ENCODE measurements at regions not wholly inside any gene's neighbourhood (a gene's known extent, or its start where the extent isn't known, plus 50 kb on each side); places are given as distances from the start of the nearest gene placed in this dataset.
"Not testable (repeated sequence)": the region's sequence is repeated elsewhere in the genome, so short reads cannot be mapped to it uniquely, and the experiment has no call there.

GRCh38 chr5:122515210-122515609 is 203.2 kb downstream of the SNCAIP start:
- not testable (repeated sequence) for H3K27me3 ChIP-seq (ENCODE audit: control insufficient read depth in 3 of 3, insufficient read depth in 3 of 3, low read length in 3 of 3); H3K4me3 ChIP-seq (ENCODE audit: low read depth in 1 of 3, low read length in 3 of 3); FAIRE-seq; H3K27ac ChIP-seq (ENCODE audit: low read depth in 1 of 3, low read length in 2 of 3); H3K9me3 ChIP-seq (ENCODE audit: control insufficient read depth in 2 of 2, insufficient read depth in 1 of 2, low read depth in 1 of 2, low read length in 1 of 2); DNase-seq; H3K4me1 ChIP-seq (ENCODE audit: control insufficient read depth in 3 of 3, insufficient read depth in 2 of 3, low read depth in 1 of 3, low read length in 2 of 3); H3K36me3 ChIP-seq (ENCODE audit: control insufficient read depth in 3 of 3, insufficient read depth in 2 of 3, low read depth in 1 of 3, low read length in 3 of 3)
- WGBS, 3 donors: 56 to 84% (median 77%) methylated on average over 23 of the region's 23 CpGs

DNA sequence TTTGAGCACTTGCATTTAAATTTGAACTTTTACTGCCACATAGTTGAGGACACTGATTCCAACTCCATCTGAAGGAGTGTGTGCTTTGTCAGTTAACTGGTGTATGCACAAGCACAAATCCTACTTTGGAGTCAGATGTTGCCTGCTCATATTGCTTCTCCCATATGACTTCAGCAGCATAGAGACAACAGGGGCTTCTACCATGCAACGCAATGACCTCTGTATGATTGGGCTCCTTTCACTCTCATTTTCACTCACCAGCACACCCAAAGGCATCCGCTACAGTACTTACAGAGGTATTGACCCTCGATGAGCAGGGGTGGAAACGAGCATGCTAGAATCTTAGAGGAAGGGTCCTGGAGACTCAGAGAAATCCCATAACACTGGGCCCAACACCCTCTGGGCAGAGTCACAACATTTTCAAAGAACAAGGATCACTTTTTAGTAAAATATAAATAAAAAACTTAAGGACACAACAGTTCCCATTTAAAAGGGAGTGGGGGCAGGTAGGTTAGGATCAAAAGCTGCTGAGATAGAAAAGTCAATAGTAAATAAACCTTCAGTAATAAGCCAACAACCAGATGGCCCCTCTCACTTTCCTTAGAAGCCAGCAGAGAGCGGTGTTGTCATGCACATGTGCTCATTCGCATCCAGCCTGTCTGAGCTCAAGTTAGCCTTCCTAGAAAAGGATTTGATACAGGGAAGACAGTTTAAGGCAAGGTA is 203.8 kb downstream of the SNCAIP start:
- Histone ChIP-seq H3K27me3 (ENCODE audit: control insufficient read depth in 3 of 3, insufficient read depth in 3 of 3, low read length in 3 of 3) (peaks cover 0 to 3% (median 0%) of the 10 kb centered on the region in 3 donors), H3K9me3 (ENCODE audit: control insufficient read depth in 2 of 2, insufficient read depth in 1 of 2, low read depth in 1 of 2, low read length in 1 of 2) (no peaks in the 10 kb centered on the region), H3K4me1 (ENCODE audit: control insufficient read depth in 3 of 3, insufficient read depth in 2 of 3, low read depth in 1 of 3, low read length in 2 of 3) (no peaks in the 10 kb centered on the region), H3K27ac (ENCODE audit: low read depth in 1 of 3, low read length in 2 of 3) (no peak overlapping the region), H3K36me3 (ENCODE audit: control insufficient read depth in 3 of 3, insufficient read depth in 2 of 3, low read depth in 1 of 3, low read length in 3 of 3) (no peaks in the 10 kb centered on the region), H3K4me3 (ENCODE audit: low read depth in 1 of 3, low read length in 3 of 3) (no peak overlapping the region)
- WGBS, 3 donors: 46 to 49% (median 48%) methylated on average over 6 of the region's 6 CpGs
- FAIRE-seq (no peak), DNase-seq (peak; percentile 53 to 75)

- Histone ChIP-seq H3K27ac (ENCODE audit: low read depth in 1 of 3, low read length in 2 of 3) (no peak overlapping the region), H3K9me3 (ENCODE audit: control insufficient read depth in 2 of 2, insufficient read depth in 1 of 2, low read depth in 1 of 2, low read length in 1 of 2) (no peaks in the 10 kb centered on the region), H3K4me1 (ENCODE audit: control insufficient read depth in 3 of 3, insufficient read depth in 2 of 3, low read depth in 1 of 3, low read length in 2 of 3) (no peaks in the 10 kb centered on the region), H3K4me3 (ENCODE audit: low read depth in 1 of 3, low read length in 3 of 3) (no peak overlapping the region), H3K36me3 (ENCODE audit: control insufficient read depth in 3 of 3, insufficient read depth in 2 of 3, low read depth in 1 of 3, low read length in 3 of 3) (no peaks in the 10 kb centered on the region), H3K27me3 (ENCODE audit: control insufficient read depth in 3 of 3, insufficient read depth in 3 of 3, low read length in 3 of 3) (peaks cover 0 to 3% (median 0%) of the 10 kb centered on the region in 3 donors)
- WGBS, 3 donors: 55 to 70% (median 65%) methylated on average over 4 of the region's 4 CpGs
- DNase-seq (no peak), FAIRE-seq (no peak)
Measured at GRCh38 chr5:122516432-122516743, 204.4 kb downstream of the SNCAIP start.

DNA sequence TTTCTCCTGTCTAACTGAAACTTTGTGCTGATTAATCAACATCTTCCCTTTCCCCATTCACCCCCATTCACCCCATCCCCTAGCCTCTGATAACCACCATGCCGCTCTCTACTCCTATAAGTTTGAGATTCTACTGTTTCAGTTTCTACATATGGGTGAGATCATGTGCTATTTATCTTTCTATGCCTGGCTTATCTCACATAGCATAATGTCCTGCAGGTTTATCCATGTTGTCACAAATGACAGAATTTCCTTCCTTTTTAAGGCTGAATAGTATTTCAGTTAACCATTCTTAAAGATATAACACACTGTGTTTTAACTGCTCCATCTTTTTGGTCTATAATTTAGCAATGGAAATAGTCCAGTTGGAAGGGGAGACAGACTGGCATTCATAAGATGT is 205.1 kb downstream of the SNCAIP start:
- 80 to 93% (median 90%) methylated on average over 1 of the region's 1 CpG for WGBS, 3 donors
- DNase-seq: no peak

GRCh38 chr5:122523776-122524175 is 211.7 kb downstream of the SNCAIP start:
- H3K4me1 ChIP-seq (ENCODE audit: control insufficient read depth in 3 of 3, insufficient read depth in 2 of 3, low read depth in 1 of 3, low read length in 2 of 3): no peaks in the 10 kb centered on the region
- FAIRE-seq: no peak

More for the DNA sequence above, 205.1 kb downstream of the SNCAIP start:
- FAIRE-seq: no peak
- no peaks in the 10 kb centered on the region for H3K4me1 ChIP-seq (ENCODE audit: control insufficient read depth in 3 of 3, insufficient read depth in 2 of 3, low read depth in 1 of 3, low read length in 2 of 3)
- no peak overlapping the region for H3K27ac ChIP-seq (ENCODE audit: low read depth in 1 of 3, low read length in 2 of 3)
- peaks cover 0 to 3% (median 0%) of the 10 kb centered on the region in 3 donors for H3K27me3 ChIP-seq (ENCODE audit: control insufficient read depth in 3 of 3, insufficient read depth in 3 of 3, low read length in 3 of 3)
- no peaks in the 10 kb centered on the region for H3K36me3 ChIP-seq (ENCODE audit: control insufficient read depth in 3 of 3, insufficient read depth in 2 of 3, low read depth in 1 of 3, low read length in 3 of 3)
- no peak overlapping the region for H3K4me3 ChIP-seq (ENCODE audit: low read depth in 1 of 3, low read length in 3 of 3)
- H3K9me3 ChIP-seq (ENCODE audit: control insufficient read depth in 2 of 2, insufficient read depth in 1 of 2, low read depth in 1 of 2, low read length in 1 of 2): no peaks in the 10 kb centered on the region

DNA sequence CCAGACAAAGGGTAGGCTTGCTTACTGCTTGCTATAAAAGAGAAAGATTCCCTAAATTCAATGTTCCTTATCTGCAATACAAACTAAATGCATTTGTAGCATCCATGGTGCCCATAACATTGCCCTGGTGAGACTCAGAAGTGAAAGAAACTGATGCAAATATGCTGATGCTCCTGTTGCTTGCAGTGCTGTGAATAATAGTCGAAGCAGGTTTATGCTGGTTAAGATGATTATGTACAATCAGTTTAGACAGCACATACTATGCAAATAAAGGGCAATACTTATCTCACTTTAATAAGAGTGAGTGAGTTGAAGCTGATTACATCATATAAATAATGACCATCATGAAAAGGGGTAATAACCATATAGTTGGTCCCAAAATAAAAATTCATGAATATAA is 215.5 kb downstream of the SNCAIP start:
- FAIRE-seq: no peak
- Histone ChIP-seq H3K4me1 (ENCODE audit: control insufficient read depth in 3 of 3, insufficient read depth in 2 of 3, low read depth in 1 of 3, low read length in 2 of 3) (no peaks in the 10 kb centered on the region), H3K9me3 (ENCODE audit: control insufficient read depth in 2 of 2, insufficient read depth in 1 of 2, low read depth in 1 of 2, low read length in 1 of 2) (no peaks in the 10 kb centered on the region), H3K36me3 (ENCODE audit: control insufficient read depth in 3 of 3, insufficient read depth in 2 of 3, low read depth in 1 of 3, low read length in 3 of 3) (no peaks in the 10 kb centered on the region), H3K27me3 (ENCODE audit: control insufficient read depth in 3 of 3, insufficient read depth in 3 of 3, low read length in 3 of 3) (peaks cover 0 to 3% (median 1%) of the 10 kb centered on the region in 3 donors), H3K27ac (ENCODE audit: low read depth in 1 of 3, low read length in 2 of 3) (no peak overlapping the region), H3K4me3 (ENCODE audit: low read depth in 1 of 3, low read length in 3 of 3) (no peak overlapping the region)
- DNase-seq: no peak
- WGBS, 3 donors: 74 to 91% (median 86%) methylated on average over 1 of the region's 1 CpG

More at GRCh38 chr5:122523776-122524175, 211.7 kb downstream of the SNCAIP start:
- Histone ChIP-seq H3K9me3 (ENCODE audit: control insufficient read depth in 2 of 2, insufficient read depth in 1 of 2, low read depth in 1 of 2, low read length in 1 of 2) (no peaks in the 10 kb centered on the region), H3K36me3 (ENCODE audit: control insufficient read depth in 3 of 3, insufficient read depth in 2 of 3, low read depth in 1 of 3, low read length in 3 of 3) (no peaks in the 10 kb centered on the region), H3K27ac (ENCODE audit: low read depth in 1 of 3, low read length in 2 of 3) (no peak overlapping the region), H3K27me3 (ENCODE audit: control insufficient read depth in 3 of 3, insufficient read depth in 3 of 3, low read length in 3 of 3) (peaks cover 0 to 3% (median 1%) of the 10 kb centered on the region in 3 donors), H3K4me3 (ENCODE audit: low read depth in 1 of 3, low read length in 3 of 3) (no peak overlapping the region)
- WGBS, 3 donors: 79 to 81% (median 79%) methylated on average over 6 of the region's 6 CpGs
- DNase-seq: no peak

- Histone ChIP-seq H3K4me3 (ENCODE audit: low read depth in 1 of 3, low read length in 3 of 3) (no peak overlapping the region), H3K4me1 (ENCODE audit: control insufficient read depth in 3 of 3, insufficient read depth in 2 of 3, low read depth in 1 of 3, low read length in 2 of 3) (no peaks in the 10 kb centered on the region), H3K9me3 (ENCODE audit: control insufficient read depth in 2 of 2, insufficient read depth in 1 of 2, low read depth in 1 of 2, low read length in 1 of 2) (no peaks in the 10 kb centered on the region), H3K27ac (ENCODE audit: low read depth in 1 of 3, low read length in 2 of 3) (no peak overlapping the region), H3K36me3 (ENCODE audit: control insufficient read depth in 3 of 3, insufficient read depth in 2 of 3, low read depth in 1 of 3, low read length in 3 of 3) (no peaks in the 10 kb centered on the region), H3K27me3 (ENCODE audit: control insufficient read depth in 3 of 3, insufficient read depth in 3 of 3, low read length in 3 of 3) (peaks cover 0 to 1% (median 0%) of the 10 kb centered on the region in 3 donors)
- FAIRE-seq: no peak
- DNase-seq: no peak
- 37 to 54% (median 46%) methylated on average over 4 of the region's 4 CpGs for WGBS, 3 donors
Measured at GRCh38 chr5:122532035-122532434, 220.0 kb downstream of the SNCAIP start.

- no peaks in the 10 kb centered on the region for H3K9me3 ChIP-seq (ENCODE audit: control insufficient read depth in 2 of 2, insufficient read depth in 1 of 2, low read depth in 1 of 2, low read length in 1 of 2)
- FAIRE-seq (no peak), DNase-seq (no peak)
- no peak overlapping the region for H3K4me3 ChIP-seq (ENCODE audit: low read depth in 1 of 3, low read length in 3 of 3)
- H3K36me3 ChIP-seq (ENCODE audit: control insufficient read depth in 3 of 3, insufficient read depth in 2 of 3, low read depth in 1 of 3, low read length in 3 of 3): no peaks in the 10 kb centered on the region
- no peaks in the 10 kb centered on the region for H3K27me3 ChIP-seq (ENCODE audit: control insufficient read depth in 3 of 3, insufficient read depth in 3 of 3, low read length in 3 of 3)
- H3K4me1 ChIP-seq (ENCODE audit: control insufficient read depth in 3 of 3, insufficient read depth in 2 of 3, low read depth in 1 of 3, low read length in 2 of 3): no peaks in the 10 kb centered on the region
- H3K27ac ChIP-seq (ENCODE audit: low read depth in 1 of 3, low read length in 2 of 3): no peak overlapping the region
Measured at GRCh38 chr5:122533825-122534224, 221.8 kb downstream of the SNCAIP start.

DNA sequence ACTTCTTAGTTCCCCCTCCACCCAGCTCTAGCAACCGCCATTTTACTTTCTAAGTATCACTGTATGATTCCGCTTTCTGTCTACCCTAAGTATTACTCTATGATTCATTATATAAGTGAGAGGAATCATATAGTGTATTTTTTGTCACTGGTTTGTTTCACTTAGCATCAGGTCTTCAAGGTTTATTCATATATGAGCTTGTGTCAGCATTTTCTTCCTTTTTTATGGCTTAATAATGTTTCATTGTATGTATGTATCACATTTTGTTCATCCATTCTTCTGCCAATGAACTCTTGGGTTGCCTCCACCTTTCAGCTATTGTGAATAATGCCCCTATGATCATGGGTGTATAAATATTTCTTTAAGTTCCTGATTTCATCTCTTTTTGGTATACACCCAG is 222.8 kb downstream of the SNCAIP start:
- WGBS, 3 donors: 54 to 71% (median 71%) methylated on average over 2 of the region's 2 CpGs
- Histone ChIP-seq H3K4me1 (ENCODE audit: control insufficient read depth in 3 of 3, insufficient read depth in 2 of 3, low read depth in 1 of 3, low read length in 2 of 3) (no peaks in the 10 kb centered on the region), H3K27ac (ENCODE audit: low read depth in 1 of 3, low read length in 2 of 3) (no peak overlapping the region), H3K27me3 (ENCODE audit: control insufficient read depth in 3 of 3, insufficient read depth in 3 of 3, low read length in 3 of 3) (no peaks in the 10 kb centered on the region), H3K4me3 (ENCODE audit: low read depth in 1 of 3, low read length in 3 of 3) (no peak overlapping the region), H3K36me3 (ENCODE audit: control insufficient read depth in 3 of 3, insufficient read depth in 2 of 3, low read depth in 1 of 3, low read length in 3 of 3) (no peaks in the 10 kb centered on the region), H3K9me3 (ENCODE audit: control insufficient read depth in 2 of 2, insufficient read depth in 1 of 2, low read depth in 1 of 2, low read length in 1 of 2) (no peaks in the 10 kb centered on the region)
- FAIRE-seq (no peak), DNase-seq (no peak)
